ENCODE measurements at regions not wholly inside any gene's neighbourhood (a gene's known extent, or its start where the extent isn't known, plus 50 kb on each side); places are given as distances from the start of the nearest gene placed in this dataset.

DNA sequence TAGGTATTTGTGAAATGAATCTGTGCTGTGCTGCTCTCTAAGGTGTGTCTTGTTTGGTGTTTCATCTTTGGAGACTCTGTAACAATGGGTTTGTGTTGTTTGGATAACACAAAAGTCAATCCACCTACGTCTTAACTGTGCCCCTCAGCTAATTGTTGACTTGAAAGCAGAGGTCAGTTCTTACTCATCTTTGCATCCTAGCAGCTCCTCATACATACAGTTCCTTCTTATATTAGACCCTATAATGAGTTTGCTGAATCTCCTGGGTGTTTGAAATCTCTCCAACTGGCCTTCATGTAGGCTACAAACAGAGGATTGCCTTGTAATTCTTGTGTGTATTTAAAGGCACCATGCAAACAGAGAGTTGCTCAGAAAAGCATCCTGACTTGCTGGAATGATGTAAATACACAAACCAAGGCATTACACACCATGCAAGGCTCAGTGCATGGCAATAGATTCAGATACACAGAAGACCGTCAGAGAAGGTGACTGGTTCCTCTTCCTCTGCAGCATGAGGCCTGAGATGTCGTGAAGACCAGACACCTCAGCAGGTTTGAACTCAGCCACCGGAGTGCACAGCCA, 220.0 kb upstream of the JADE1 start:
- POLR2A ChIA-PET = no interaction called here
- Histone ChIP-seq H3K36me3 (ENCODE audit: control insufficient read depth, insufficient read depth, low read length) (no peaks in the 10 kb centered on the region), H3K4me1 (peaks cover 15% of the 10 kb centered on the region; the same call in 1 of the 2 replicates), H3K4me3 (ENCODE audit: low read depth, low read length) (no peak overlapping the region), H3K27me3 (replicated peaks; ENCODE audit: control insufficient read depth, insufficient read depth, low read length) (no peaks in the 10 kb centered on the region), H3K9me3 (peaks cover 7% of the 10 kb centered on the region; the same call in 1 of the 2 replicates)
- no TSS peak for BruUV-seq (replicated peaks)
- H3K9me3 Mint-ChIP-seq (ENCODE audit: unreplicated experiment) = peaks cover 19% of the 10 kb centered on the region
- TF ChIP-seq CTCF (IDR thresholded peaks at IDR 0.05; ENCODE audit: insufficient read depth in 1 of 2, low read depth in 1 of 2, low read length in 1 of 2, severe bottlenecking in 1 of 2, unreplicated experiment in 1 of 2) = no peak
- no peak for DNase-seq
- no peak overlapping the region for H3K4me3 Mint-ChIP-seq (ENCODE audit: unreplicated experiment)
- H3K27me3 Mint-ChIP-seq (ENCODE audit: insufficient read depth, unreplicated experiment) = no peaks in the 10 kb centered on the region
- H3K27ac Mint-ChIP-seq (ENCODE audit: unreplicated experiment) = no peak overlapping the region
- peaks cover 7% of the 10 kb centered on the region for H3K4me1 Mint-ChIP-seq (ENCODE audit: low read depth, unreplicated experiment)
- H3K36me3 Mint-ChIP-seq (ENCODE audit: insufficient read depth, unreplicated experiment) = no peaks in the 10 kb centered on the region
- intact Hi-C loops (cut with micrococcal nuclease; ENCODE audit: unreplicated experiment) = no loop called here
- CTCF ChIA-PET = no interaction called here

DNA sequence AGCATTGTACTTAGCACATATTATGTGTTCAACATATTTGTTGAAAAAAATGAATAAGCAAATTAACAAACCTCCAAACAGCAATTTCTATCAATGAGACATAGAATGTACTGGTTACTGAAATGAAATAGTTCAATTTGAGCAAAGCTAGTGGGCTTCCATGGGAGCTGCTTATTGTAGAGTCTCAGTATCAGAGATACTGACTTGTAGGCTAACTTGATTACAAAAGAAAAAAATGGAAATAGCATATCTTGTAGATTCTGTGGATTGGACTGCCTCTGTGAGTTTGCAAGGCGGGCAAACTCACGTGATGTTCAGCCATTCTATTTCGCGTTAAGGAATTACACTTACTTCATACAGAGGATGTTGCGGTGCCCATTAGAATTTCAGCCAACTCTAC, 222.1 kb upstream of the JADE1 start:
- Mint-ChIP-seq H3K27ac (ENCODE audit: unreplicated experiment) (no peak overlapping the region), H3K4me3 (ENCODE audit: unreplicated experiment) (no peak overlapping the region), H3K9me3 (ENCODE audit: unreplicated experiment) (no peaks in the 10 kb centered on the region), H3K27me3 (ENCODE audit: insufficient read depth, unreplicated experiment) (no peaks in the 10 kb centered on the region), H3K4me1 (ENCODE audit: low read depth, unreplicated experiment) (peaks cover 7% of the 10 kb centered on the region), H3K36me3 (ENCODE audit: insufficient read depth, unreplicated experiment) (no peaks in the 10 kb centered on the region)
- ChIA-PET CTCF (no interaction called here), POLR2A (no interaction called here)
- TF ChIP-seq CTCF (IDR thresholded peaks at IDR 0.05; ENCODE audit: insufficient read depth in 1 of 2, low read depth in 1 of 2, low read length in 1 of 2, severe bottlenecking in 1 of 2, unreplicated experiment in 1 of 2) = no peak
- Histone ChIP-seq H3K4me1 (peaks cover 12% of the 10 kb centered on the region; the same call in 1 of the 2 replicates), H3K36me3 (ENCODE audit: control insufficient read depth, insufficient read depth, low read length) (no peaks in the 10 kb centered on the region), H3K9me3 (no peaks in the 10 kb centered on the region), H3K4me3 (ENCODE audit: low read depth, low read length) (no peak overlapping the region), H3K27me3 (replicated peaks; ENCODE audit: control insufficient read depth, insufficient read depth, low read length) (no peaks in the 10 kb centered on the region)
- intact Hi-C loops (cut with micrococcal nuclease; ENCODE audit: unreplicated experiment) = no loop called here
- DNase-seq = no peak
- BruUV-seq (replicated peaks) = no TSS peak

- Mint-ChIP-seq H3K27ac (ENCODE audit: unreplicated experiment) (no peak overlapping the region), H3K9me3 (ENCODE audit: unreplicated experiment) (no peaks in the 10 kb centered on the region), H3K4me1 (ENCODE audit: low read depth, unreplicated experiment) (no peaks in the 10 kb centered on the region), H3K27me3 (ENCODE audit: insufficient read depth, unreplicated experiment) (no peaks in the 10 kb centered on the region), H3K36me3 (ENCODE audit: insufficient read depth, unreplicated experiment) (no peaks in the 10 kb centered on the region), H3K4me3 (ENCODE audit: unreplicated experiment) (no peak overlapping the region)
- Histone ChIP-seq H3K9me3 (no peaks in the 10 kb centered on the region), H3K36me3 (ENCODE audit: control insufficient read depth, insufficient read depth, low read length) (no peaks in the 10 kb centered on the region), H3K4me1 (no peaks in the 10 kb centered on the region), H3K4me3 (ENCODE audit: low read depth, low read length) (no peak overlapping the region), H3K27me3 (replicated peaks; ENCODE audit: control insufficient read depth, insufficient read depth, low read length) (no peaks in the 10 kb centered on the region)
- no TSS peak for BruUV-seq (replicated peaks)
- POLR2A ChIA-PET = no interaction called here
- intact Hi-C loops (cut with micrococcal nuclease; ENCODE audit: unreplicated experiment) = no loop called here
- CTCF ChIA-PET = no interaction called here
- DNase-seq = no peak
- no peak for TF ChIP-seq CTCF (IDR thresholded peaks at IDR 0.05; ENCODE audit: insufficient read depth in 1 of 2, low read depth in 1 of 2, low read length in 1 of 2, severe bottlenecking in 1 of 2, unreplicated experiment in 1 of 2)
Observed at GRCh38 chr4:128583753-128584712, 225.5 kb upstream of the JADE1 start.

Data from Caco-2 (cell line).